IMR-90 (cell line): ENCODE measurements at regions not wholly inside any gene's neighbourhood (a gene's known extent, or its start where the extent isn't known, plus 50 kb on each side); places are given as distances from the start of the nearest gene placed in this dataset.

Source experiments
- ATAC-seq: fragments of 200-7000 bp; cut with Tn5 transposase; 2 replicates; pipeline ENCODE4 v1.9.1; 2020; ENCODE audit warnings: low read depth, mild to moderate bottlenecking, moderate library complexity
- BruUV-seq: library from RNA; stranded (reverse); fragments of 400-500 nt; replicated peaks from 2 replicates; lab custom pipeline; 2021; lab: Mats Ljungman, UMichigan
- CTCF ChIA-PET: fragments of 300-600 bp; formaldehyde crosslinking; extraction: SDS; loops from one replicate; lab custom pipeline; 2021; ENCODE audit warnings: antibody characterized with exemption; lab: Yijun Ruan, JAX
- POLR2A ChIA-PET: fragments of 300-600 bp; sonication (Branson Sonifier 250); formaldehyde crosslinking; loops from one replicate; lab custom pipeline; 2022; ENCODE audit warnings: antibody characterized with exemption; ENCODE audit not compliant: unreplicated experiment; lab: Charles Lee
- DNase-seq: peaks from one replicate; pipeline ENCODE4 v3.0.0; 2013
- H2AFZ ChIP-seq: replicated peaks from 2 replicates; pipeline ENCODE3; 2013; ENCODE audit warnings: low read length, mild to moderate bottlenecking; ENCODE audit not compliant: poor library complexity
- H2AK5ac ChIP-seq: 2 replicates; pipeline ENCODE4 v1.6.1; 2013; ENCODE audit warnings: low read depth, low read length, inconsistent platforms
- H2AK9ac ChIP-seq: replicated peaks from 2 replicates; pipeline ENCODE3; 2013; ENCODE audit warnings: mild to moderate bottlenecking, low read depth, low read length, moderate library complexity; ENCODE audit not compliant: poor library complexity
- H2BK120ac ChIP-seq: 2 replicates; pipeline ENCODE4 v1.6.1; 2013; ENCODE audit warnings: low read depth, low read length, inconsistent platforms
- H2BK15ac ChIP-seq: 3 replicates; pipeline ENCODE4 v1.6.1; 2013; ENCODE audit warnings: low read depth, low read length, inconsistent platforms
- H2BK20ac ChIP-seq: 2 replicates; pipeline ENCODE4 v1.6.1; 2013; ENCODE audit warnings: low read depth, mild to moderate bottlenecking, inconsistent platforms, low read length, moderate library complexity
- H2BK5ac ChIP-seq: 2 replicates; pipeline ENCODE4 v1.6.1; 2013; ENCODE audit warnings: mild to moderate bottlenecking, low read depth, low read length, inconsistent platforms; ENCODE audit not compliant: poor library complexity, severe bottlenecking
- H3K14ac ChIP-seq: replicated peaks from 2 replicates; pipeline ENCODE4 v1.6.1; 2013; ENCODE audit warnings: low read depth, low read length, inconsistent platforms
- H3K18ac ChIP-seq: 2 replicates; pipeline ENCODE4 v1.6.1; 2013; ENCODE audit warnings: low read depth, low read length, control low read depth
- H3K23ac ChIP-seq: 2 replicates; pipeline ENCODE4 v1.6.1; 2013; ENCODE audit warnings: low read depth, low read length, inconsistent platforms
- H3K27ac ChIP-seq: 2 replicates; pipeline ENCODE4 v1.5.1; 2013; ENCODE audit warnings: mild to moderate bottlenecking, control low read depth, low read length; ENCODE audit not compliant: insufficient read depth
- H3K27me3 ChIP-seq: 2 replicates; pipeline ENCODE4 v1.6.1; 2013; ENCODE audit warnings: low read length; ENCODE audit not compliant: control insufficient read depth, insufficient read depth
- H3K36me3 ChIP-seq: 2 replicates; pipeline ENCODE4 v1.6.1; 2013; ENCODE audit warnings: low read length, mixed read lengths; ENCODE audit not compliant: control insufficient read depth, insufficient read depth
- H3K4ac ChIP-seq: 2 replicates; pipeline ENCODE4 v1.6.1; 2013; ENCODE audit warnings: low read depth, low read length, inconsistent platforms
- H3K4me1 ChIP-seq: 2 replicates; pipeline ENCODE4 v1.6.1; 2013; ENCODE audit warnings: low read length, mixed read lengths; ENCODE audit not compliant: control insufficient read depth, insufficient read depth
- H3K4me2 ChIP-seq: 2 replicates; pipeline ENCODE4 v1.6.1; 2013; ENCODE audit warnings: low read depth, mild to moderate bottlenecking, control low read depth, low read length, moderate library complexity
- H3K4me3 ChIP-seq: 2 replicates; pipeline ENCODE4 v1.5.1; 2013; ENCODE audit warnings: low read depth, mild to moderate bottlenecking, control low read depth, low read length, moderate library complexity; ENCODE audit not compliant: insufficient read depth
- H3K56ac ChIP-seq: 2 replicates; pipeline ENCODE4 v1.6.1; 2013; ENCODE audit warnings: low read length, inconsistent platforms; ENCODE audit not compliant: insufficient read depth; ENCODE audit errors: extremely low read depth
- H3K79me1 ChIP-seq, 2 experiments: 2 replicates each; pipeline ENCODE4 v1.6.1; 2013; ENCODE audit warnings: low read length in 2 of 2, inconsistent platforms in 1 of 2, low read depth in 1 of 2
- H3K9ac ChIP-seq: 2 replicates; pipeline ENCODE4 v1.6.1; 2013; ENCODE audit warnings: low read depth, low read length, control low read depth
- H3K9me1 ChIP-seq: 2 replicates; pipeline ENCODE4 v1.6.1; 2013; ENCODE audit warnings: low read length, inconsistent platforms; ENCODE audit not compliant: insufficient read depth
- H3K9me3 ChIP-seq: 2 replicates; pipeline ENCODE4 v1.6.1; 2013; ENCODE audit warnings: low read length; ENCODE audit not compliant: control insufficient read depth, insufficient read depth
- H4K20me1 ChIP-seq: 2 replicates; pipeline ENCODE4 v1.6.1; 2013; ENCODE audit warnings: low read length, inconsistent platforms; ENCODE audit not compliant: insufficient read depth
- H4K5ac ChIP-seq: 2 replicates; pipeline ENCODE4 v1.6.1; 2013; ENCODE audit warnings: mild to moderate bottlenecking, low read depth, low read length, control low read depth
- H4K8ac ChIP-seq, 2 experiments: 2 replicates each; pipeline ENCODE4 v1.6.1; 2013; ENCODE audit warnings: low read depth in 2 of 2, low read length in 2 of 2, control low read depth in 1 of 2, inconsistent platforms in 1 of 2
- H4K91ac ChIP-seq: 2 replicates; pipeline ENCODE4 v1.6.1; 2013; ENCODE audit warnings: low read depth, low read length, inconsistent platforms; ENCODE audit not compliant: insufficient read depth
- BHLHE40 ChIP-seq: fragments of 150-350 bp; IDR thresholded peaks from 2 replicates; pipeline ENCODE4 v1.6.1; 2016; ENCODE audit warnings: mild to moderate bottlenecking, low read depth, low read length
- CEBPB ChIP-seq: IDR thresholded peaks from 2 replicates; pipeline ENCODE4 v1.6.1; 2012; ENCODE audit warnings: low read depth, low read length, improper control_type of control experiment
- CHD1 ChIP-seq: IDR thresholded peaks from 2 replicates; pipeline ENCODE4 v1.6.1; 2012; ENCODE audit warnings: low read depth, low read length, improper control_type of control experiment
- FOS ChIP-seq: fragments of 150-350 bp; IDR thresholded peaks from 2 replicates; pipeline ENCODE4 v1.6.1; 2016; ENCODE audit warnings: low read depth, low read length
- MAZ ChIP-seq: IDR thresholded peaks from 2 replicates; pipeline ENCODE4 v1.6.1; 2012; ENCODE audit warnings: low read depth, mild to moderate bottlenecking, low read length, improper control_type of control experiment, moderate library complexity, borderline replicate concordance
- NFE2L2 ChIP-seq: fragments of 150-350 bp; IDR thresholded peaks from 2 replicates; pipeline ENCODE4 v1.6.1; 2016; ENCODE audit warnings: low read depth, mild to moderate bottlenecking, low read length
- POLR2A ChIP-seq: IDR thresholded peaks from 2 replicates; pipeline ENCODE4 v1.6.1; 2012; ENCODE audit warnings: mild to moderate bottlenecking, low read depth, low read length
- RAD21 ChIP-seq: IDR thresholded peaks from 2 replicates; pipeline ENCODE4 v1.6.1; 2012; ENCODE audit warnings: low read length, improper control_type of control experiment
- RCOR1 ChIP-seq: IDR thresholded peaks from 2 replicates; pipeline ENCODE4 v1.6.1; 2012; ENCODE audit warnings: mild to moderate bottlenecking, low read length, improper control_type of control experiment; ENCODE audit not compliant: insufficient replicate concordance
- whole genome bisulfite sequencing, 2 experiments: methylation state at CpG; one replicate each; pipeline versions ENCODE4 v1.1.5 to v1.1.7; 2013; ENCODE audit warnings: missing lambda C conversion rate in 2 of 2; ENCODE audit not compliant: insufficient read length in 1 of 2; ENCODE audit errors: extremely low coverage in 2 of 2; 5-methylcytosine and 5-hydroxymethylcytosine counted together
- dilution Hi-C: fragments of 300-500 bp; cut with HindIII; formaldehyde crosslinking; loops from one replicate; pipeline ENCODE4 v1.14.3; 2018; ENCODE audit warnings: low sequenced_read_pairs; ENCODE audit not compliant: unreplicated experiment
- in situ Hi-C: fragments of 300-500 bp; cut with MboI; formaldehyde crosslinking; loops from 3 replicates; pipeline ENCODE4 v1.14.3; 2019; ENCODE audit warnings: low sequenced_read_pairs, inconsistent platforms, mixed read lengths
- intact Hi-C: fragments of 100-400 bp; cut with micrococcal nuclease; formaldehyde crosslinking; loops from 2 replicates; pipeline ENCODE4 v1.10.0; 2022

DNA sequence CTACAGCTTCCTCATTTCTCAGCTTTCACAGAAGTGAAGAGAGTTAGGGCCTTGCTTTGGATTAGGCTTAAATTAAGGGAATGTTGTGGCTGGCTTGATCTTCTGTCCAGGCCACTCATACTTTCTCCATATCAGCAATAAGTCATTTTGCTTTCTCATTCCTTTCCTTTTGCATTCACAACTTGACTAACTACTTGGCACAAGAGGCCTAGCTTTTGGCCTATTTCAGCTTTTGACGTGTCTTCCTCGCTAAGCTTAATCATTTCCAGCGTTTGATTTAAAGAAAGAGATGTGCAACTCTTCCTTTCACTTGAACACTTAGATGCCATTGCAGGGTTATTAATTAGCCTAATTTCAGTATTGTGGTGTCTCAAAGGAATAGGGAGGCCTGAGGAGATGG lies 712.0 kb downstream of the INHBA start:
- no peak overlapping the region for H3K23ac ChIP-seq
- H4K8ac ChIP-seq = no peak overlapping the region
- no peaks in the 10 kb centered on the region for H3K9me3 ChIP-seq
- H2AK9ac ChIP-seq = no peak overlapping the region
- TF ChIP-seq BHLHE40 (no peak), CHD1 (no peak), MAZ (no peak), NFE2L2 (no peak), POLR2A (no peak), FOS (no peak), RCOR1 (no peak), RAD21 (no peak), CEBPB (no peak)
- H3K9me1 ChIP-seq = peaks cover 3% of the 10 kb centered on the region
- no peaks in the 10 kb centered on the region for H3K27me3 ChIP-seq
- no peak overlapping the region for H4K91ac ChIP-seq
- ATAC-seq = no peak
- no peak overlapping the region for H2BK15ac ChIP-seq
- no peak overlapping the region; the same call in 1 of the 2 replicates for H3K18ac ChIP-seq
- intact Hi-C loops = no loop called here
- no peaks in the 10 kb centered on the region; a peak in 1 of 4 replicates for H3K79me1 ChIP-seq
- no peak overlapping the region for H3K4ac ChIP-seq
- in situ Hi-C loops = no loop called here
- dilution Hi-C loops = no loop called here
- no CpG with 5 or more reads among the region's 3 CpGs for WGBS, 2 experiments
- no peak overlapping the region for H2AFZ ChIP-seq
- no peak overlapping the region for H4K5ac ChIP-seq
- no peak overlapping the region for H3K4me2 ChIP-seq
- BruUV-seq = no TSS peak
- H3K4me3 ChIP-seq = no peak overlapping the region
- DNase-seq = no peak
- no peak overlapping the region for H3K27ac ChIP-seq
- H3K56ac ChIP-seq = no peak overlapping the region
- no peak overlapping the region for H2BK5ac ChIP-seq
- H2AK5ac ChIP-seq = no peak overlapping the region
- H2BK20ac ChIP-seq = no peak overlapping the region; the same call in 1 of the 2 replicates
- no peak overlapping the region for H3K9ac ChIP-seq
- H2BK120ac ChIP-seq = no peak overlapping the region
- H3K36me3 ChIP-seq = no peaks in the 10 kb centered on the region
- POLR2A ChIA-PET = no interaction called here
- H4K20me1 ChIP-seq = no peaks in the 10 kb centered on the region
- peaks cover 3% of the 10 kb centered on the region for H3K4me1 ChIP-seq
- no peak overlapping the region for H3K14ac ChIP-seq
- CTCF ChIA-PET = interaction anchor here (0.7 kb wide), 1 partner anchor 45 kb away, joined by 3 read pairs; no protein-coding TSS in a partner anchor
